ENCODE measurements at regions not wholly inside any gene's neighbourhood (a gene's known extent, or its start where the extent isn't known, plus 50 kb on each side); places are given as distances from the start of the nearest gene placed in this dataset.
A peak's percentile ranks its signal among the peaks of the same experiment; 100 is the strongest.

DNA sequence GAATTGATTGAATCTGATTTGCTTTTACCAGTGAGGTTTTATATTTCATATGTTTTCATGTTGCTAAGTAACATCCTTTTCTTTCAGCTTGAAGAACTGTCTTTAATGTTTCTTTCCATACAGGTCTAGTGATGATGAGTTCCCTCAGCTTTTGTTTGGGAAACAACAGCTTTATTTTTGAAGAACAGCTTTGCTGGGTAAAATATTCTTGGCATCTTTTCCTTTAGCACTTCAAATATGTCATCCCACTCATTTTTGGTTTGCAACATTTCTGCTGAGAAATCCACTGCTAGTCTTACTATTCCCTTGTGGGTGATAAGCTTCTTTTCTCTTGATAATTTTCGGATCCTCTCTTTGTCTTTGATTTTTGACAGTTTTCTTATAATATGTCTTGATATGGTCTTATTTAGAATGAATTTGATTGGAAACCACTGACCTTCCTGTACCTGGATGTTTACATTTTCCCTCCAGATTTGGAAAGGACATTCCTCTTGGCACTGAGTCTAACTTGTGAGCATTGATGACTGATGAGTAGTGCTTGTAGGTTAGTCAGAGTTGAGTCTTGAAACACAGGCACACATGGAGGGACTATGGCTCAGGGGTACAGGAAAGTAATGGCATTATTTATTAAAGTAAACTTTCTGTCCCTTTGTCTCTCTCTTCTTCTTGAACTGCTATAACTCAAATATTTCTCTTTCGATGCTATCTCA lies 220.3 kb downstream of the SPATA31D1 start:
- H3K4me3 ChIP-seq (ENCODE audit: low read length) = no peak overlapping the region
- H3K9ac ChIP-seq (ENCODE audit: low read length) = no peak overlapping the region
- ATAC-seq (no peak), DNase-seq (peak; percentile 36)
- intact Hi-C loops (cut with micrococcal nuclease) = no loop called here
- H3K4me1 ChIP-seq (ENCODE audit: insufficient read depth, low read length) = no peaks in the 10 kb centered on the region
- H4K20me1 ChIP-seq (ENCODE audit: low read length) = no peaks in the 10 kb centered on the region
- H3K9me2 ChIP-seq (replicated peaks; ENCODE audit: low read length) = no peaks in the 10 kb centered on the region
- TF ChIP-seq, protein P1, sequence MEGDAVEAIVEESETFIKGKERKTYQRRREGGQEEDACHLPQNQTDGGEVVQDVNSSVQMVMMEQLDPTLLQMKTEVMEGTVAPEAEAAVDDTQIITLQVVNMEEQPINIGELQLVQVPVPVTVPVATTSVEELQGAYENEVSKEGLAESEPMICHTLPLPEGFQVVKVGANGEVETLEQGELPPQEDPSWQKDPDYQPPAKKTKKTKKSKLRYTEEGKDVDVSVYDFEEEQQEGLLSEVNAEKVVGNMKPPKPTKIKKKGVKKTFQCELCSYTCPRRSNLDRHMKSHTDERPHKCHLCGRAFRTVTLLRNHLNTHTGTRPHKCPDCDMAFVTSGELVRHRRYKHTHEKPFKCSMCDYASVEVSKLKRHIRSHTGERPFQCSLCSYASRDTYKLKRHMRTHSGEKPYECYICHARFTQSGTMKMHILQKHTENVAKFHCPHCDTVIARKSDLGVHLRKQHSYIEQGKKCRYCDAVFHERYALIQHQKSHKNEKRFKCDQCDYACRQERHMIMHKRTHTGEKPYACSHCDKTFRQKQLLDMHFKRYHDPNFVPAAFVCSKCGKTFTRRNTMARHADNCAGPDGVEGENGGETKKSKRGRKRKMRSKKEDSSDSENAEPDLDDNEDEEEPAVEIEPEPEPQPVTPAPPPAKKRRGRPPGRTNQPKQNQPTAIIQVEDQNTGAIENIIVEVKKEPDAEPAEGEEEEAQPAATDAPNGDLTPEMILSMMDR (conservative IDR thresholded peaks at IDR 0.05; ENCODE audit: low read depth, low read length) = no peak
- TF ChIP-seq EZH2 (IDR thresholded peaks at IDR 0.05; ENCODE audit: low read length, unreplicated experiment) (no peak), EZH2phosphoT487 (IDR thresholded peaks at IDR 0.05; ENCODE audit: borderline replicate concordance, low read length) (no peak)
- H3K27me3 ChIP-seq (ENCODE audit: low read length) = no peaks in the 10 kb centered on the region
- H3K36me3 ChIP-seq (ENCODE audit: low read depth, low read length) = no peaks in the 10 kb centered on the region
- POLR2A ChIA-PET (ENCODE audit: unreplicated experiment) = no interaction called here
- no peak overlapping the region for H3K4me2 ChIP-seq (ENCODE audit: low read length)
- H2AFZ ChIP-seq (ENCODE audit: low read length) = no peak overlapping the region
- H3K27ac ChIP-seq (ENCODE audit: low read length) = no peak overlapping the region
- no peaks in the 10 kb centered on the region for H3F3A ChIP-seq (ENCODE audit: low read length, unreplicated experiment)
- BruUV-seq (replicated peaks) = no TSS peak
- CTCF ChIA-PET = no interaction called here
- no peaks in the 10 kb centered on the region for H3K9me3 ChIP-seq (ENCODE audit: low read length)
- H3K79me2 ChIP-seq (ENCODE audit: low read length) = no peaks in the 10 kb centered on the region

DNA sequence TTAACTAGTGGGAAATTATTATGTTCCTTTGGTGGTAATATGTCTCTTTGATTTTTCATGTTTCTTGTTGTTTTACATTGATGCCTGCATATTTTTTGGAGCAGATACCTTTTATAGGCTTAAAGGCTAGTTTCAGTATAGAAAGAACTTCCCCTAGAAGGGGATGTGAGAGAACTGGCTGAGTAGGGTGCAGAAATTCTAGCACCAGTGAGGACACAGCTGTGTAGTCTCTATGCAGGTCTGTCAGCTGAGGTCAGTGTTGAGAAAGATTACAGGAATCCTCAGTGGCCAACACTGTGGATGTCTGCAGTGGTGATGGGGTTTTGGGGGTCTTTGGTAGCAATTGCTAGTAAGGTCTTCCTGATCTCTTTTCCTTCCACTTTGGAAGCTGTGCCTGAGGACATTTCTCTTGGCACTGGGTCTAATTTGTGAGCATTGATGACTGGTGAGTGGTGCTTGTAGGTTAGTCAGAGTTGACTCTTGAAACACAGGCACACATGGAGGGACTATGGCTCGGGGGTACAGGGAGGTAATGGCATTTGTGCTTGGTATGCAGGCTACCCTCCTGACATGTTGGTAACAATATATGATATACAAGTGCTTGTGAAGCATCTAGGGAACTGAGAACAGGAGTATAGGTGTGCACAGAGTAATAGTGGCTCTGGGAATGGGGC lies 221.4 kb downstream of the SPATA31D1 start:
- H3K4me1 ChIP-seq (ENCODE audit: insufficient read depth, low read length) = no peaks in the 10 kb centered on the region
- BruUV-seq (replicated peaks) = no TSS peak
- H3K79me2 ChIP-seq (ENCODE audit: low read length) = no peaks in the 10 kb centered on the region
- H3K4me2 ChIP-seq (ENCODE audit: low read length) = no peak overlapping the region
- H3K9me2 ChIP-seq (replicated peaks; ENCODE audit: low read length) = no peaks in the 10 kb centered on the region
- POLR2A ChIA-PET (ENCODE audit: unreplicated experiment) = no interaction called here
- no peaks in the 10 kb centered on the region for H3K36me3 ChIP-seq (ENCODE audit: low read depth, low read length)
- H3K4me3 ChIP-seq (ENCODE audit: low read length) = no peak overlapping the region
- intact Hi-C loops (cut with micrococcal nuclease) = no loop called here
- H3F3A ChIP-seq (ENCODE audit: low read length, unreplicated experiment) = no peaks in the 10 kb centered on the region
- DNase-seq (peak; percentile 6), ATAC-seq (no peak)
- no peak for TF ChIP-seq EZH2 (IDR thresholded peaks at IDR 0.05; ENCODE audit: low read length, unreplicated experiment)
- CTCF ChIA-PET = no interaction called here
- H3K9me3 ChIP-seq (ENCODE audit: low read length) = no peaks in the 10 kb centered on the region
- no peak overlapping the region for H3K9ac ChIP-seq (ENCODE audit: low read length)
- no peak overlapping the region for H2AFZ ChIP-seq (ENCODE audit: low read length)
- H3K27ac ChIP-seq (ENCODE audit: low read length) = no peak overlapping the region
- H4K20me1 ChIP-seq (ENCODE audit: low read length) = no peaks in the 10 kb centered on the region
- H3K27me3 ChIP-seq (ENCODE audit: low read length) = no peaks in the 10 kb centered on the region

DNA sequence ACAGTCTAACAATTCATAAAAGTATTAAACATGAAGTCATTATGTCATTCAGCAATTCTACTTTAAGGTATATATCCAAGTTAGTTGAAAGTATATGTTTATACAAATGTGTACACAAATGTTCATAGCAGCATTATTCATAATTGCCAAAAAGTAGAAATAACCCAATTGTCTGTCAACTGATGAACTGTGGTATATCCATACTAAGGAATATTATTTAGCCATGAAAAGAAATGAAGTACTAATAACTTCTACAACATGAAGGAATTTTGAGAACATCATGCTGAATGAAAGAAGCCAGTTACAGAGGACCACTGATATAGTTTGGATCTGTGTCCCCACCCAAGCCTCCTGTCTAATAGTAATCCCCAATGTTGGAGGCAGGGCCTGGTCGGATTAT lies 224.3 kb downstream of the SPATA31D1 start:
- H2AFZ ChIP-seq (ENCODE audit: low read length) = no peak overlapping the region
- no peaks in the 10 kb centered on the region for H3F3A ChIP-seq (ENCODE audit: low read length, unreplicated experiment)
- no TSS peak for BruUV-seq (replicated peaks)
- H3K4me1 ChIP-seq (ENCODE audit: insufficient read depth, low read length) = no peaks in the 10 kb centered on the region
- CTCF ChIA-PET = no interaction called here
- intact Hi-C loops (cut with micrococcal nuclease) = no loop called here
- H3K9me3 ChIP-seq (ENCODE audit: low read length) = no peaks in the 10 kb centered on the region
- no peak overlapping the region for H3K4me3 ChIP-seq (ENCODE audit: low read length)
- no peak for TF ChIP-seq EZH2phosphoT487 (IDR thresholded peaks at IDR 0.05; ENCODE audit: borderline replicate concordance, low read length)
- TF ChIP-seq, protein P1 (conservative IDR thresholded peaks at IDR 0.05; ENCODE audit: low read depth, low read length) = no peak
- no peak for TF ChIP-seq EZH2 (IDR thresholded peaks at IDR 0.05; ENCODE audit: low read length, unreplicated experiment)
- no peak overlapping the region for H3K9ac ChIP-seq (ENCODE audit: low read length)
- H3K36me3 ChIP-seq (ENCODE audit: low read depth, low read length) = no peaks in the 10 kb centered on the region
- no peaks in the 10 kb centered on the region for H3K27me3 ChIP-seq (ENCODE audit: low read length)
- H3K79me2 ChIP-seq (ENCODE audit: low read length) = no peaks in the 10 kb centered on the region
- ATAC-seq (no peak), DNase-seq (no peak)
- H3K4me2 ChIP-seq (ENCODE audit: low read length) = no peak overlapping the region
- POLR2A ChIA-PET (ENCODE audit: unreplicated experiment) = no interaction called here
- H4K20me1 ChIP-seq (ENCODE audit: low read length) = no peaks in the 10 kb centered on the region
- H3K27ac ChIP-seq (ENCODE audit: low read length) = no peak overlapping the region
- no peaks in the 10 kb centered on the region for H3K9me2 ChIP-seq (replicated peaks; ENCODE audit: low read length)

All from PC-3 (cell line).